Caco-2 (cell line): ENCODE measurements at regions not wholly inside any gene's neighbourhood (a gene's known extent, or its start where the extent isn't known, plus 50 kb on each side); places are given as distances from the start of the nearest gene placed in this dataset.

ENCODE experiments used
- BruUV-seq: library from RNA; stranded (reverse); fragments of 400-500 nt; replicated peaks from 2 replicates; lab custom pipeline; 2021; lab: Mats Ljungman, UMichigan
- CTCF ChIA-PET: fragments of 300-600 bp; sonication (Branson Sonifier 250); formaldehyde crosslinking; loops from one replicate; lab custom pipeline; 2022; ENCODE audit warnings: antibody characterized with exemption; lab: Charles Lee
- POLR2A ChIA-PET: fragments of 300-600 bp; sonication (Branson Sonifier 250); formaldehyde crosslinking; loops from one replicate; lab custom pipeline; 2022; ENCODE audit warnings: antibody characterized with exemption; lab: Charles Lee
- DNase-seq, 2 experiments: peaks; one replicate each; pipeline versions ENCODE4 v3.0.0 to v3.0.0-alpha.2; 2020 to 2022
- H3K27me3 ChIP-seq: replicated peaks from 2 replicates; pipeline ENCODE4 v1.6.0; 2011; ENCODE audit warnings: low read length; ENCODE audit not compliant: control insufficient read depth, insufficient read depth
- H3K36me3 ChIP-seq: 2 replicates; pipeline ENCODE4 v1.5.1; 2011; ENCODE audit warnings: low read length; ENCODE audit not compliant: control insufficient read depth, insufficient read depth
- H3K4me1 ChIP-seq: fragments of 250-450 bp; sonication (Bioruptor Pico); 2 replicates; pipeline ENCODE4 v1.5.1; 2020; ENCODE audit warnings: mild to moderate bottlenecking
- H3K4me3 ChIP-seq: 2 replicates; pipeline ENCODE4 v1.5.1; 2011; ENCODE audit warnings: low read depth, mild to moderate bottlenecking, control low read depth, low read length
- H3K9me3 ChIP-seq: fragments of 250-450 bp; sonication (Bioruptor Pico); 2 replicates; pipeline ENCODE4 v1.5.1; 2020; ENCODE audit warnings: mild to moderate bottlenecking, moderate library complexity
- H3K27ac Mint-ChIP-seq: one replicate; pipeline ENCODE4 v1.8.0; 2022; ENCODE audit warnings: mixed read lengths; ENCODE audit not compliant: unreplicated experiment
- H3K27me3 Mint-ChIP-seq: one replicate; pipeline ENCODE4 v1.8.0; 2022; ENCODE audit warnings: mixed read lengths; ENCODE audit not compliant: insufficient read depth, unreplicated experiment
- H3K36me3 Mint-ChIP-seq: one replicate; pipeline ENCODE4 v1.8.0; 2022; ENCODE audit warnings: mild to moderate bottlenecking, mixed read lengths; ENCODE audit not compliant: insufficient read depth, unreplicated experiment
- H3K4me1 Mint-ChIP-seq: one replicate; pipeline ENCODE4 v1.8.0; 2022; ENCODE audit warnings: low read depth, mixed read lengths; ENCODE audit not compliant: unreplicated experiment
- H3K4me3 Mint-ChIP-seq: one replicate; pipeline ENCODE4 v1.8.0; 2022; ENCODE audit warnings: mild to moderate bottlenecking, moderate library complexity, mixed read lengths; ENCODE audit not compliant: unreplicated experiment
- H3K9me3 Mint-ChIP-seq: one replicate; pipeline ENCODE4 v1.8.0; 2022; ENCODE audit warnings: mixed read lengths; ENCODE audit not compliant: unreplicated experiment
- intact Hi-C: fragments of 100-400 bp; cut with micrococcal nuclease; formaldehyde crosslinking; loops from one replicate; pipeline ENCODE4 v1.10.0; 2022; ENCODE audit not compliant: unreplicated experiment
- TF ChIP-seq, protein P1 (sequence below), 2 experiments: fragments of 200-600 bp in 1 of 2; IDR thresholded peaks; 1 replicate in 1 of 2; 2 replicates in 1 of 2; pipeline versions ENCODE4 v1.5.1 to v1.8.0; 2011 to 2022; ENCODE audit warnings: antibody characterized with exemption in 1 of 2, control low read depth in 1 of 2, inconsistent platforms in 1 of 2, low read depth in 1 of 2, low read length in 1 of 2, mild to moderate bottlenecking in 1 of 2, moderate library complexity in 1 of 2; ENCODE audit not compliant: insufficient read depth in 1 of 2, severe bottlenecking in 1 of 2, unreplicated experiment in 1 of 2

DNA sequence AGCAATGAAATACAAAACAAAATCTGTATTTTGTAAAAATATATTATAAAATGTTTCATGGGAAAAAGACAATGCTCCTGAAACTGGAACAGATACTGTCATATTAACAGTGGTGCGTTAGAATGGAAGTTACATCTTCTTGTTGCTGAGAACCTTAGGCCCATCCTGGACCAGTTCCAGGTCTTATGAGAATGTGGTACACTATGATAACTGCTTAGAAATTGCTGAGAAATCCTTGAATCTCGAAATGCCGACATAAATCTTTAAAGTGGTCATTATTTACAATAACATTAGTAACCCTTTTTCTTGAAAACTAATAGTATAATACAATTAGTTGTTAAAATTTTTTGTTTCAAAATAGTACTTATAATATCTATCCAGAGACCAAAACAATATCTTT is 747.9 kb upstream of the NCAM2 start:
- TF ChIP-seq, protein P1, sequence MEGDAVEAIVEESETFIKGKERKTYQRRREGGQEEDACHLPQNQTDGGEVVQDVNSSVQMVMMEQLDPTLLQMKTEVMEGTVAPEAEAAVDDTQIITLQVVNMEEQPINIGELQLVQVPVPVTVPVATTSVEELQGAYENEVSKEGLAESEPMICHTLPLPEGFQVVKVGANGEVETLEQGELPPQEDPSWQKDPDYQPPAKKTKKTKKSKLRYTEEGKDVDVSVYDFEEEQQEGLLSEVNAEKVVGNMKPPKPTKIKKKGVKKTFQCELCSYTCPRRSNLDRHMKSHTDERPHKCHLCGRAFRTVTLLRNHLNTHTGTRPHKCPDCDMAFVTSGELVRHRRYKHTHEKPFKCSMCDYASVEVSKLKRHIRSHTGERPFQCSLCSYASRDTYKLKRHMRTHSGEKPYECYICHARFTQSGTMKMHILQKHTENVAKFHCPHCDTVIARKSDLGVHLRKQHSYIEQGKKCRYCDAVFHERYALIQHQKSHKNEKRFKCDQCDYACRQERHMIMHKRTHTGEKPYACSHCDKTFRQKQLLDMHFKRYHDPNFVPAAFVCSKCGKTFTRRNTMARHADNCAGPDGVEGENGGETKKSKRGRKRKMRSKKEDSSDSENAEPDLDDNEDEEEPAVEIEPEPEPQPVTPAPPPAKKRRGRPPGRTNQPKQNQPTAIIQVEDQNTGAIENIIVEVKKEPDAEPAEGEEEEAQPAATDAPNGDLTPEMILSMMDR (IDR thresholded peaks at IDR 0.05; ENCODE audit: insufficient read depth in 1 of 2, low read depth in 1 of 2, low read length in 1 of 2, severe bottlenecking in 1 of 2, unreplicated experiment in 1 of 2), result no peak
- Histone ChIP-seq H3K9me3 (no peaks in the 10 kb centered on the region), H3K4me3 (no peak overlapping the region), H3K4me1 (no peaks in the 10 kb centered on the region), H3K36me3 (no peaks in the 10 kb centered on the region), H3K27me3 (no peaks in the 10 kb centered on the region)
- Mint-ChIP-seq H3K4me3 (no peak overlapping the region), H3K4me1 (no peaks in the 10 kb centered on the region), H3K36me3 (no peaks in the 10 kb centered on the region), H3K27ac (no peak overlapping the region), H3K9me3 (no peaks in the 10 kb centered on the region), H3K27me3 (no peaks in the 10 kb centered on the region)
- DNase-seq, result no peak
- intact Hi-C loops, result no loop called here
- no TSS peak for BruUV-seq
- POLR2A ChIA-PET, result no interaction called here
- CTCF ChIA-PET, result no interaction called here

GRCh38 chr21:20253261-20253660 is 744.9 kb upstream of the NCAM2 start:
- intact Hi-C loops, result no loop called here
- POLR2A ChIA-PET, result no interaction called here
- Histone ChIP-seq H3K9me3 (no peaks in the 10 kb centered on the region), H3K4me3 (no peak overlapping the region), H3K4me1 (no peaks in the 10 kb centered on the region), H3K36me3 (no peaks in the 10 kb centered on the region), H3K27me3 (no peaks in the 10 kb centered on the region)
- no peak for DNase-seq
- TF ChIP-seq, protein P1 (IDR thresholded peaks at IDR 0.05; ENCODE audit: insufficient read depth in 1 of 2, low read depth in 1 of 2, low read length in 1 of 2, severe bottlenecking in 1 of 2, unreplicated experiment in 1 of 2), result no peak
- Mint-ChIP-seq H3K4me1 (no peaks in the 10 kb centered on the region), H3K9me3 (no peaks in the 10 kb centered on the region), H3K27me3 (no peaks in the 10 kb centered on the region), H3K36me3 (no peaks in the 10 kb centered on the region), H3K4me3 (no peak overlapping the region), H3K27ac (no peak overlapping the region)
- BruUV-seq, result no TSS peak
- CTCF ChIA-PET, result no interaction called here

GRCh38 chr21:20254964-20255363 is 743.2 kb upstream of the NCAM2 start:
- no peaks in the 10 kb centered on the region for H3K27me3 ChIP-seq
- no peak for DNase-seq
- no peaks in the 10 kb centered on the region for H3K9me3 Mint-ChIP-seq
- H3K4me3 Mint-ChIP-seq, result no peak overlapping the region
- no peaks in the 10 kb centered on the region for H3K36me3 ChIP-seq
- ChIA-PET POLR2A (no interaction called here), CTCF (no interaction called here)
- H3K4me1 ChIP-seq, result no peaks in the 10 kb centered on the region
- TF ChIP-seq, protein P1 (IDR thresholded peaks at IDR 0.05; ENCODE audit: insufficient read depth in 1 of 2, low read depth in 1 of 2, low read length in 1 of 2, severe bottlenecking in 1 of 2, unreplicated experiment in 1 of 2), result no peak
- no peaks in the 10 kb centered on the region for H3K9me3 ChIP-seq
- no TSS peak for BruUV-seq
- no peaks in the 10 kb centered on the region for H3K4me1 Mint-ChIP-seq
- no peak overlapping the region for H3K4me3 ChIP-seq
- no peaks in the 10 kb centered on the region for H3K36me3 Mint-ChIP-seq
- H3K27ac Mint-ChIP-seq, result no peak overlapping the region
- intact Hi-C loops, result no loop called here
- no peaks in the 10 kb centered on the region for H3K27me3 Mint-ChIP-seq
